Right forelimb (tissue), 1 donor: ENCODE measurements at regions not wholly inside any gene's neighbourhood (a gene's known extent, or its start where the extent isn't known, plus 50 kb on each side); places are given as distances from the start of the nearest gene placed in this dataset.

Experiments
- DNase-seq: peaks from one replicate; pipeline ENCODE4 v3.0.0-alpha.2; 2018

- DNase-seq, result no peak
These were observed 104.6 kb upstream of the BOD1 start for GRCh38 chr5:173720953-173721600.

- DNase-seq, result no peak
These were observed 105.3 kb upstream of the BOD1 start for GRCh38 chr5:173721601-173722232.

GRCh38 chr5:173726846-173727557, 110.6 kb upstream of the BOD1 start:
- DNase-seq, result no peak

GRCh38 chr5:173727839-173728778, 111.7 kb upstream of the BOD1 start:
- DNase-seq, result no peak

DNA sequence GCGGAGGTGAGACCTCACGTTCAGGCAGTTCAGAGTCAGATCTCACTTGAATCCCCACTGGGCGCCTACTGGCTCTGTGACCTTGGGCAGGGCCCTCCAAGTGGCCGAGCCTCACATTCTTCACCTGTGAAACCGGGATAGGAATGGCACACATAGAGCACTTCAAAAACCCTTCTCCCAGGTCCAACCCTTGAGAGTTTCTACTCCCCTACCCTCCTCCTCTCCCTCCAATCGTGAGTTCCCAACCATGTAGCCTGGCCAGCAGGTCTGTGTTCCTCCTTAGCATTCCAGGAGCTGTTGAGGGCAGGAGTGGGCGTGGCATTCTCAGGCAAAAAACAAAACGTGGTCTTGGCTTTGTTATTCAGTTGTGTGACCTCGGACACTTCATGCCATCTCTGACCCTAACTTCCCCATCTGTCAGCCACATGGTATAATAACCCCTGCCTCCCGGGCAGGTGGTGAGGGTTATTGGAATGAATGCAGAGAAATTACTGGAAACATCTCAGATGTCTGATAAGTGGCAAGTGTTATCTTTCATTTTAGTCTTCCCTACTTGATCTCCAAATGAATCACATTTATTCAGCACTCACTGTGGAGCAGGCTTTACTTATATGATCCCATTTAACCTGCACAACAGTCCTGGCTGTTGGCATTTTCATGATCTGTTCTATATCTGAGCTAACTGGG, 112.8 kb upstream of the BOD1 start:
- DNase-seq, result no peak

- DNase-seq, result no peak
These were observed 114.3 kb upstream of the BOD1 start for GRCh38 chr5:173730632-173731298.

GRCh38 chr5:173733021-173733420, 116.6 kb upstream of the BOD1 start:
- DNase-seq, result no peak

GRCh38 chr5:173733425-173733824, 117.0 kb upstream of the BOD1 start:
- DNase-seq, result no peak

GRCh38 chr5:173733831-173734501, 117.5 kb upstream of the BOD1 start:
- no peak for DNase-seq

DNA sequence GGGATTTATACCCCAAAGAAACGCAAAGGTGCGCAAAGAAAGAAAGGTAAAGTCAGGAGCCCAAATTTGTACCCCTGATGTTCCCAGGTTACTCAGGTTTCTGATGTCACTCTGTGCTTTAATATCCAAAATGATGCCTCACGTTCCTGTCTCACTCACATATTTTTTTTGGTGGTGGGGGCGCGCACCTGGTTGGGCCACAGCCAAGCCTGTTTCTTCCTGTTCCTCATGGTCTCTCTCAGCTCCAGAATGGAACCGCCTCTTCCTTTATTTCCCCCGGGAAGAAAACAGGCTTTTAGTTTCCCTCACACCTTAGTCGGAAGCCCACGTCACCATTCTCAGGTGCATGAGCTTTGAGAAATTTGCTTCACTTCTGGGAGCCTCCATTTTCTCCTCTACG, 118.3 kb upstream of the BOD1 start:
- DNase-seq, result no peak

GRCh38 chr5:173735184-173735583, 118.7 kb upstream of the BOD1 start:
- DNase-seq, result no peak

- no peak for DNase-seq
These were observed 119.2 kb upstream of the BOD1 start for GRCh38 chr5:173735691-173736090.

DNA sequence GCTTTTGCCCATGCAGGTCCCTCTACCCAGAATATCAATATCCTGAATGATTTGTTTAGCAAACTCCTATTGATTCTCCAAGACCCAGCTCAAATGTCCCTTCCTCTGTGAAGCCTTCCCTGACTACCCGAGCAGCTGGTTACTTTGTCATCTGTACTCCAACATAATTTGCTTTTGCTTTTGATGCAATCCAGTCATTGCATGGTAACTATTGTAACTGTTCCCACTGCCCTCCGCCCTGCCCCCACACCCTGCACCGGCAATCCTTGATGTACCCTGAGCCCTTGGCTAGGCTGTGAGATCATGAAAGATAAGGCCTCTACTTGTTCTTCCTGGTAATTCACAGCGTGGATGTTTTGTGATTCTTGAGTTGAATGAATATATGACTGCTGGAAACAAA, 119.9 kb upstream of the BOD1 start:
- no peak for DNase-seq

DNA sequence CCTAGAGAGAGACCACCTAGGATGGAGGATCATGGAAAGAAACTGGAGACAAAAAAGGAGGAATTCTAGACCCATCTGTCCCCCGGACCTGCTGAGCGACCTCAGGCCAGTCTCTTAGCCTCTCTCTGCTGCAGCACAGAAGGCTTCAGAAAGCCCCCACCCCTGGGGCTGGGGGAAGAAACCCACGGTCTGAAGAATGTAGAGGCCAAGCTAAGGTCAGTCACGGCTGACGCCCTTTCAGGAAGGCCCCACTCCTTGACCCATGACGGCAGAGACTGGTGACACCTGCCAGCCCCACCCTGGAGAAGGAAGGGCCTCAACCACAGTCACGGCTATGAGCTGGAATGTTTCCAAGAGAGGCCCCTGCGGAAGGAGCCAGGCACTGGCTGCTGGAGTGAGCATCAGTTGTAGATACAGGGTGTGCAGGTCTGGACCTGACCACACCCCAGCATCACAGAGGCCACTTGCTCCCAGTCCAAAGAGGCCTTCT, 120.5 kb upstream of the BOD1 start:
- DNase-seq, result no peak

- no peak for DNase-seq
These were observed 123.3 kb upstream of the BOD1 start for GRCh38 chr5:173739741-173740140.

- no peak for DNase-seq
These were observed 124.0 kb upstream of the BOD1 start for GRCh38 chr5:173740400-173740799.

DNA sequence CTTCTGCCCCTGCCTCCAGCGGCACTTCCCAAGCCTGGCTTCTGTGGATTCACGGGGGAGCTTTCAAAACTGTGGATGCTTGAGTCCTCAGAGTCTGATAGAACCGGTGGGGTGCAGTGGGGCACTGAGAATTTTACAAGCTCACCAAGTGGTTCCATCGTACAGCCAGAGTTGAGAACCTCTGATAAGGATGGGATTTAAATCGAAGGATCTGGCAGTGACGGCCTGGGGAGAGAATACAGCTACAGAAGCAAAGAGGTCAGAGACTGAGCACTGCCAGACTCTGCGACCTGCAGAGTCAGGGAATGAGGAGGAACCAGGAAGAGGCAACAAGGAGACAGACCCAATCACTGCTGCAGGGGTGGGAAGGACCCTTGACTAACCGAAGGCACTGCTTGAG, 124.6 kb upstream of the BOD1 start:
- DNase-seq, result no peak

DNA sequence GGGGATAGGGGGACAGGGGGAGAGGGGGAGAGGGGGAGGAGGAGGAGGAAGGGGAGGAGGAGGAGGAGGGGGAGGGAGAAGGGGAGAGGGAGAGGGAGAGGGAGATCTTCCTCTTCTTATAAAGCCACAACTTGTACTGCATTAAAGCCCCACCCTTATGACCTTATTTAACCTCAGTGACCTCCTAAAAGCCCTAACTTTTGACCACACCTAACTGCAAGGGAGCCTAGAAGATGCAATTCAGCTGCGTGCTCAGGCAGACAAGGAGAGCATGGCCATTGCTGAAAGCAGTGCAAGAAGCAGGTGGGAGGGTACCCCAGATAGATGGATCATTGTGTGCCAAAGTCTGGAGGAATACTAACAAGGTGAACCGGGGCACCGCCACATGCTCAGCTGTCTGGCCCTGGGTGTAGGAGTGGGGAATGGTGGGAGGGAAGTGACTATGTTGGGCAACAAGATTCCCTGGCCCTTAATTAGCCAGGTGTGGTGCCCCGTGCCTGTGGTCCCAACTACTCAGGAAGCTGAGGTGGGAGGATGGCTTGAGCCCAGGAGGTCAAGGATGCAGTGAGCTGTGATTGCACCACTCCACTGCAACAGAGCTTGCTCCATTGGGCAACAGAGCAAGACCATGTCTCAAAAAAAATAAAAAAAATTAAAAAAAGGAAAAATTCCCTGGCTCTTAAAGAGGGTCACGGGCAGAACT, 125.4 kb upstream of the BOD1 start:
- no peak for DNase-seq

- DNase-seq, result no peak
These were observed 126.0 kb upstream of the BOD1 start for GRCh38 chr5:173742432-173742816.

DNA sequence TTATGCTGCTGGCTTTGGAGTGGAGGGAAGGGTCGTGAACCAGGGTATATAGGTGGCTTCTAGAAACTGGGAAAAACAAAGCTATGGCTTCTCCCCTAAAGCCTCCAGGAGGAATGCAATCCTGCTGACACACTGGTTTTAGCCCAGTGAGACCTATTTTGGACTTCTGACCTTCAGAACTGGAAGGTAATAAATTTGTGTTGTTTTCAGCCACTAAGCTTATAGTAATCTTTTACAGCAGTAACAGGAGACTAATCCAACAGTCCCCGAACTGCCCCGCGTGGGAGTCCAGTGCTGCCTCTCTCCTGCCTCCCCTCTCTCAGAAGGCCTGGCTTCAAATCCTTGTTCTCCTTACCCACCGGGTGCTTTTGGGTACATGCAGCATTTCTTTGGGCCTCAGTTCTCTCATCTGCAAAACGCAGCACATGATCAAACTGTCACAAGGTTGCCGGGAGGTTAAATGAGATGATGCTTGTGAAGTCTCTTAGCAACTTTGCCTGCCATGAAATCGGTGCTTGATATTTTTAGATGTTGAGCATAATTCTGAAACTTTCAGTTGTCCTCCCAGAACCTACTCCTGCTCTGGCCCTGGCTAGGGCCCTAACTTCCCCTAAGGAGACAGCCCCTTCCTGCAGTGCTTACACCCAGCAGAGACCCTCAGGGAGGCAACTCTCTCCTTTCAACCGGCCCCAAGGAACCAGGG, 127.3 kb upstream of the BOD1 start:
- DNase-seq, result no peak
